Erythroblast (primary cell): ENCODE measurements at regions not wholly inside any gene's neighbourhood (a gene's known extent, or its start where the extent isn't known, plus 50 kb on each side); places are given as distances from the start of the nearest gene placed in this dataset.

Experiments
- GATA1 ChIP-seq: IDR thresholded peaks from 2 replicates; pipeline ENCODE4 v1.6.1; 2011; ENCODE audit warnings: low read depth, mild to moderate bottlenecking, control low read depth, low read length, moderate library complexity
- POLR2A ChIP-seq: IDR thresholded peaks from 2 replicates; pipeline ENCODE4 v1.6.1; 2011; ENCODE audit warnings: mild to moderate bottlenecking, low read length

DNA sequence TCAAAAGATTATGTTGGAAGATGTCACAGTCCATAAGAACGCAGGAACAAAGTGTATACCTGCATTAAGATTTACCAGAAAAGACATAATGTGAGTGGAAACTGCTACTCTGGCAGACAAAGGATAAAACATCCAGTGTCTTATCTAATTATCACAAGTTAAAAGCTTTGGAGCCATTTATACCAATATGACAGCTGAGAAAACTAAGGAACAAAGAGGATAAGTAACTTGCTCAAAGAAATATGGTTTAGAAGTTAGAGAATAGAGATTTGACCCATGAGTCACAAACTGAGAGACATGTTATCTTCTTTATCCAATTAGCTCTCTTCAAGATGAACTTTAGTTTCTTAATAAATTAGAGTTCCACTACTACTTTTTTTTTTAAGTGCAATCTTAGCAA lies 1473.7 kb downstream of the OTOL1 start:
- TF ChIP-seq POLR2A (no peak), GATA1 (no peak)
